GM13976 (cell line): ENCODE measurements at regions not wholly inside any gene's neighbourhood (a gene's known extent, or its start where the extent isn't known, plus 50 kb on each side); places are given as distances from the start of the nearest gene placed in this dataset.

Source experiments
- DNase-seq: peaks from one replicate; pipeline ENCODE4 v3.0.0; 2012; ENCODE audit warnings: low spot score
- CTCF ChIP-seq: IDR thresholded peaks from 2 replicates; pipeline ENCODE4 v1.5.1; 2012; ENCODE audit warnings: borderline replicate concordance, mild to moderate bottlenecking; ENCODE audit not compliant: insufficient read depth; ENCODE audit errors: extremely low read depth, missing control alignments, control extremely low read depth
- in situ Hi-C: fragments of 300-500 bp; cut with MboI; formaldehyde crosslinking; loops from one replicate; pipeline ENCODE4 v1.12.0; 2022; ENCODE audit warnings: low sequenced_read_pairs, mixed read lengths, inconsistent platforms; ENCODE audit not compliant: unreplicated experiment

GRCh38 chr13:79867254-79867653 lies 386.3 kb downstream of the NDFIP2 start:
- DNase-seq, result no peak
- no peak for TF ChIP-seq CTCF
- in situ Hi-C loops, result no loop called here

GRCh38 chr13:79866436-79866835 lies 385.5 kb downstream of the NDFIP2 start:
- DNase-seq, result no peak
- in situ Hi-C loops, result no loop called here
- no peak for TF ChIP-seq CTCF

GRCh38 chr13:79862515-79862914 lies 381.6 kb downstream of the NDFIP2 start:
- in situ Hi-C loops, result no loop called here
- TF ChIP-seq CTCF, result no peak
- no peak for DNase-seq

- in situ Hi-C loops, result no loop called here
- no peak for TF ChIP-seq CTCF
Observed at GRCh38 chr13:79861731-79862130, 380.8 kb downstream of the NDFIP2 start.

GRCh38 chr13:79860791-79861190 lies 379.8 kb downstream of the NDFIP2 start:
- no peak for DNase-seq
- TF ChIP-seq CTCF, result no peak
- in situ Hi-C loops, result no loop called here

More at GRCh38 chr13:79861731-79862130, 380.8 kb downstream of the NDFIP2 start:
- DNase-seq, result no peak

GRCh38 chr13:79859756-79860155 lies 378.8 kb downstream of the NDFIP2 start:
- in situ Hi-C loops, result no loop called here
- no peak for TF ChIP-seq CTCF
- no peak for DNase-seq

- no peak for TF ChIP-seq CTCF
- in situ Hi-C loops, result no loop called here
- no peak for DNase-seq
Observed at GRCh38 chr13:79853251-79853650, 372.3 kb downstream of the NDFIP2 start.
